Parathyroid adenoma (tissue), 2 donors: ENCODE measurements at regions not wholly inside any gene's neighbourhood (a gene's known extent, or its start where the extent isn't known, plus 50 kb on each side); places are given as distances from the start of the nearest gene placed in this dataset.
"Not testable (repeated sequence)": the region's sequence is repeated elsewhere in the genome, so short reads cannot be mapped to it uniquely, and the experiment has no call there.

Experiments
- H2AFZ ChIP-seq: fragments of 300-600 bp; sonication (generic); one replicate; pipeline ENCODE4 v1.7.0; 2017; ENCODE audit warnings: antibody characterized with exemption, mild to moderate bottlenecking
- H3K27ac ChIP-seq: fragments of 300-600 bp; sonication (generic); one replicate; pipeline ENCODE4 v1.7.0; 2017
- H3K27me3 ChIP-seq: fragments of 300-600 bp; sonication (generic); one replicate; pipeline ENCODE4 v1.7.0; 2017; ENCODE audit warnings: low read length; ENCODE audit not compliant: control insufficient read depth, insufficient read depth
- H3K36me3 ChIP-seq: fragments of 300-600 bp; sonication (generic); one replicate; pipeline ENCODE4 v1.7.0; 2017; ENCODE audit warnings: low read length; ENCODE audit not compliant: control insufficient read depth, insufficient read depth
- H3K4me1 ChIP-seq: fragments of 300-600 bp; sonication (generic); one replicate; pipeline ENCODE4 v1.7.0; 2017; ENCODE audit warnings: control low read depth
- H3K4me2 ChIP-seq: fragments of 300-600 bp; sonication (generic); one replicate; pipeline ENCODE4 v1.7.0; 2017; ENCODE audit warnings: low read length
- H3K4me3 ChIP-seq: fragments of 300-600 bp; sonication (generic); one replicate; pipeline ENCODE4 v1.7.0; 2017; ENCODE audit warnings: low read depth, low read length
- H3K79me2 ChIP-seq: fragments of 300-600 bp; sonication (generic); one replicate; pipeline ENCODE4 v1.7.0; 2017; ENCODE audit warnings: control low read depth
- H3K9ac ChIP-seq: fragments of 300-600 bp; sonication (generic); one replicate; pipeline ENCODE4 v1.7.0; 2017; ENCODE audit warnings: mild to moderate bottlenecking
- H3K9me3 ChIP-seq: fragments of 300-600 bp; sonication (generic); one replicate; pipeline ENCODE4 v1.7.0; 2017; ENCODE audit warnings: low read length; ENCODE audit not compliant: control insufficient read depth
- TF ChIP-seq, protein P1 (sequence below): fragments of 300-600 bp; sonication (generic); IDR thresholded peaks from one replicate; pipeline ENCODE4 v1.7.0; 2017; ENCODE audit warnings: antibody characterized with exemption, mild to moderate bottlenecking
- donor health status: primary hyperparathyroidism.

DNA sequence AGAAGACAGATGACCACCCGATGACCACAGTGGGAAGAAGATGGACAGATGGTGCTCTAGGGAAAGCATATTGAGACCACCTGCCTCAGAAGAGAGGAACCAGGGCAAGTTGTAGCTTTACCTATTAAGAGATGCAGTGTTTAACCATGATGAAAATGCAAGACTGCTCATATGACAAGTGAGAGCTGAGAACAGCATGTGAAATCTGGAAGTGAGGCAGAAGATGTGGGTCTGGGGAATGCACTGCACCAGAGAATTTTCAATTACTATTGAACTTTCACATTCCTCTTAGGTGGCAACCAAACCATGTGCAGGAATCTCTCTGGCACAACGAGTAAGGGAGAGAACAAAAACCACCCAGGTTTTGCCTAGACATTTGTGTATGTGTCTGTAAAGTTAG is 184.8 kb upstream of the CRIM1 start:
- Histone ChIP-seq H3K4me1 (no peaks in the 10 kb centered on the region), H3K79me2 (no peaks in the 10 kb centered on the region), H3K4me3 (no peak overlapping the region), H3K9me3 (no peaks in the 10 kb centered on the region), H3K27me3 (no peaks in the 10 kb centered on the region), H3K27ac (no peak overlapping the region), H3K36me3 (no peaks in the 10 kb centered on the region), H2AFZ (no peak overlapping the region), H3K4me2 (no peak overlapping the region), H3K9ac (no peak overlapping the region)
- TF ChIP-seq, protein P1, sequence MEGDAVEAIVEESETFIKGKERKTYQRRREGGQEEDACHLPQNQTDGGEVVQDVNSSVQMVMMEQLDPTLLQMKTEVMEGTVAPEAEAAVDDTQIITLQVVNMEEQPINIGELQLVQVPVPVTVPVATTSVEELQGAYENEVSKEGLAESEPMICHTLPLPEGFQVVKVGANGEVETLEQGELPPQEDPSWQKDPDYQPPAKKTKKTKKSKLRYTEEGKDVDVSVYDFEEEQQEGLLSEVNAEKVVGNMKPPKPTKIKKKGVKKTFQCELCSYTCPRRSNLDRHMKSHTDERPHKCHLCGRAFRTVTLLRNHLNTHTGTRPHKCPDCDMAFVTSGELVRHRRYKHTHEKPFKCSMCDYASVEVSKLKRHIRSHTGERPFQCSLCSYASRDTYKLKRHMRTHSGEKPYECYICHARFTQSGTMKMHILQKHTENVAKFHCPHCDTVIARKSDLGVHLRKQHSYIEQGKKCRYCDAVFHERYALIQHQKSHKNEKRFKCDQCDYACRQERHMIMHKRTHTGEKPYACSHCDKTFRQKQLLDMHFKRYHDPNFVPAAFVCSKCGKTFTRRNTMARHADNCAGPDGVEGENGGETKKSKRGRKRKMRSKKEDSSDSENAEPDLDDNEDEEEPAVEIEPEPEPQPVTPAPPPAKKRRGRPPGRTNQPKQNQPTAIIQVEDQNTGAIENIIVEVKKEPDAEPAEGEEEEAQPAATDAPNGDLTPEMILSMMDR = no peak

DNA sequence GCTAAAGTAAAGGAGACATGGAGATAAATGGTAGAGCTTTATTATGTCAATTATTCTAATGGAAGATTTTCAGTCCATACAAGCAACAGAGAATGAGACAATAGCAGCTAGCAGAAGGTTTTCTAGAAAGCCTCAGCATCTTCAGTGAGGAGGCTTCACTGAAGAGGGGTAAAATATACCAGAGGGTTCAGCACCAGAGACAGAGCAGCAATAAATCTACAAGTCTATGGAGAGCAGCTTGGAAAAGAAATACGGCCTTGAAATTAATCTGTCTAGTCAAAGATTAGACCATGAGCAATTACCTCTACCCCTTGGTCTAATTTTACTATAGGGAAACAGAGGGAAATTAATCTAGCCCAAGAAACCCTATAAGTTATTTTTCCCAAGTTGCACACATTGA is 185.7 kb upstream of the CRIM1 start:
- Histone ChIP-seq H2AFZ (no peak overlapping the region), H3K4me2 (no peak overlapping the region), H3K79me2 (no peaks in the 10 kb centered on the region), H3K27ac (no peak overlapping the region), H3K27me3 (no peaks in the 10 kb centered on the region), H3K9ac (no peak overlapping the region), H3K9me3 (no peaks in the 10 kb centered on the region), H3K4me3 (no peak overlapping the region), H3K36me3 (no peaks in the 10 kb centered on the region), H3K4me1 (no peaks in the 10 kb centered on the region)
- TF ChIP-seq, protein P1 = no peak

DNA sequence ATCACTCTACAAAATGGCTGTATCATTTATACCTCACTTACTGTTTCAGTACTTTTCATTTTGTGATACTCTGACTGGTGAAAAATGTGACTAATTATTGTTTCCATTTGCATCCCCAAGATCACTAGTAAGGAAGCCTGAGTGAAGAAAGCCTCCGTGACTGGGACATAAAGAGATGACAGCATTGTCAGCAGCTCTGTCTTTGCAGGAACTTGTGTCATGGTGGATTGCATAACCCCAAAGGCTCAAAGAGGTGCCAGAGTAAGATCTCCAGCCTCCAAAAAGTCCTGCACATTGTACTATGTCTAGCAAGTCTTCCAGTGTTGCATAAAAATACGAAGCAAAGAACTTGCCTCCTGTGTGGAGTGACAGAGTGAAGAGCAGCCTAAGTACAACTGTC is 187.5 kb upstream of the CRIM1 start:
- Histone ChIP-seq H3K79me2 (no peaks in the 10 kb centered on the region), H3K4me2 (no peak overlapping the region), H3K27ac (no peak overlapping the region), H3K9me3 (no peaks in the 10 kb centered on the region), H3K36me3 (no peaks in the 10 kb centered on the region), H2AFZ (no peak overlapping the region), H3K4me3 (no peak overlapping the region), H3K4me1 (no peaks in the 10 kb centered on the region), H3K27me3 (no peaks in the 10 kb centered on the region), H3K9ac (no peak overlapping the region)
- TF ChIP-seq, protein P1 = no peak

DNA sequence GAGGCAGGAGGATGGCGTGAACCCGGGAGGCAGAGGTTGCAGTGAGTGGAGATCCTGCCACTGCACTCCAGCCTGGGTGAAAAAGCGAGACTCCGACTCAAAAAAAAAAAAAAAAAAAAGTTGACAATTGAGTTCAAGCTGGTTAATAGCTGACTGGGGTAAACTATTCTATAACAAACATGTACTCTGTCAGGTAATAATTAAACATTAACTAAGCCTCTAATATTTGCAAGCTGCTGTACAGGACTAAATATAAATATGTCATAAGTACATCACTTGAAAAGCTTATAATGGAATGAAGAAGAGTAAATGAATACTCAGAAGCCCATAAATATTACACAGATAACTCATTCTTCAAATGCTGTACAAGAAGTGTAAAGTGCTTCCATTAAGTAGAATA is 190.4 kb upstream of the CRIM1 start:
- Histone ChIP-seq H3K36me3 (no peaks in the 10 kb centered on the region), H3K79me2 (no peaks in the 10 kb centered on the region), H3K4me3 (no peak overlapping the region), H3K27ac (no peak overlapping the region), H3K4me1 (no peaks in the 10 kb centered on the region), H3K9me3 (no peaks in the 10 kb centered on the region), H3K27me3 (no peaks in the 10 kb centered on the region), H3K4me2 (no peak overlapping the region), H2AFZ (no peak overlapping the region), H3K9ac (no peak overlapping the region)
- TF ChIP-seq, protein P1 = no peak

DNA sequence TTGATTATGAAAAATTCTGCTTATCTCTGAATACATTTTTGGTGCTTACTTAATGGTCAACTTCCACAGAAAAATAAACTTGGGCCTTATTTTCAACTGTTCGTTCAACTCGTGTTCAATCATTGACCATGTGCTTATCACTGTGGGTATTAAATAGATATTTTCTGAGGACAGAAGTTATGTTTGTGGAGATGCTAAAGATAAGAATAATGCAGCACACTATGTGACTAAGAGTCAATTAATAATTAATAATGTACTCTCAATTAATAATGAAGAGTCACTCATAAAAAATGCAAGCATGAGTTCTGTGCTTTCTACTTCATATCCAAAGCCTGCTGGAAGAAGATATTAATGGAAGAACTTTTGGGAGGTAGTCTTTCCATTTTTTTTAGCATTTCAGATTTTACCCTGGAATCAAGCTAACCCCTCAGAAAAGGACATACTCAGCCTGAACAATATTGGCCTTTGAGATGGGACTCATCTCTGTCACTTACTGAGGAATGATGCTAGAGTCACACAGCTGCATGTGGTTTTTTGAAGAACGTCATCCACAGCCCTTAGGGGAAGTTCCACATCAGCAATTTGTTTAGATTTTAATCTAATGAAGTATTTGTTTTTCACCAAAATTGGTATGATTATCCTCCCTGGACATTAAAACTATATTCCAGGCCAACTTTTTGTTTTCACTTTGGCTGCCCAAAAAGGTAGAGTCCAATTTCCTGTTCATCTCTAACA is 191.9 kb upstream of the CRIM1 start:
- TF ChIP-seq, protein P1 = no peak
- H3K79me2 ChIP-seq = no peaks in the 10 kb centered on the region
- H3K9me3 ChIP-seq = no peaks in the 10 kb centered on the region
- H3K4me1 ChIP-seq = no peaks in the 10 kb centered on the region
- no peak overlapping the region for H3K4me2 ChIP-seq
- no peaks in the 10 kb centered on the region for H3K27me3 ChIP-seq
- no peak overlapping the region for H3K27ac ChIP-seq
- H2AFZ ChIP-seq = no peak overlapping the region
- no peak overlapping the region for H3K4me3 ChIP-seq
- no peaks in the 10 kb centered on the region for H3K36me3 ChIP-seq
- H3K9ac ChIP-seq = no peak overlapping the region

DNA sequence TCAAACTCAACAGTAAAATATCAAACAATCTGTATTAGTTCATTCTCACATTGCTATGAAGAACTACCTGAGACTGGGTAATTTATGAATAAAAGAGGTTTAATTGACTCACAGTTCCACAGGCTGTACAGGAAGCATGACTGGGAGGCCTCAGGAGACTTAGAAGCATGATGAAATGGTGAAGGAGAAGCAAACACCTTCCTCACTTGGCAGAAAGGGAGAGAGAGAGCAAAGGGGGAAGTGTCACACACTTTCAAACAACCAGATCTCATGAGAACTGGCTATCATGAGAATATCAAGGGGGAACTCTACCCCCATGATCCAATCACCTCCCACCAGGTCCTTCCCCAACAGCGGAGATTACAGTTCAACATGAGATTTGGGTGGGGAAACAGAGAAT is 198.5 kb upstream of the CRIM1 start:
- H3K79me2 ChIP-seq, H3K27me3 ChIP-seq, H3K4me2 ChIP-seq, H3K9ac ChIP-seq, H3K4me3 ChIP-seq, H3K27ac ChIP-seq, H2AFZ ChIP-seq, H3K4me1 ChIP-seq, H3K9me3 ChIP-seq, H3K36me3 ChIP-seq: not testable (repeated sequence)
